H9 (cell line): ENCODE measurements at regions not wholly inside any gene's neighbourhood (a gene's known extent, or its start where the extent isn't known, plus 50 kb on each side); places are given as distances from the start of the nearest gene placed in this dataset.

Source experiments
- DNase-seq: peaks from one replicate; pipeline ENCODE4 v3.0.0-alpha.2; 2017
- H2AFZ ChIP-seq: one replicate; pipeline ENCODE4 v1.6.1; 2013; ENCODE audit warnings: mild to moderate bottlenecking, low read length, control low read depth, moderate library complexity
- H2AK5ac ChIP-seq: 2 replicates; pipeline ENCODE4 v1.6.1; 2013; ENCODE audit warnings: low read length, control low read depth, mixed read lengths; ENCODE audit not compliant: insufficient read length
- H2BK120ac ChIP-seq: one replicate; pipeline ENCODE4 v1.6.1; 2013; ENCODE audit warnings: low read depth, mild to moderate bottlenecking, low read length, control low read depth, inconsistent platforms; ENCODE audit not compliant: poor library complexity, severe bottlenecking
- H2BK12ac ChIP-seq: 2 replicates; pipeline ENCODE4 v1.6.1; 2013; ENCODE audit warnings: low read length, control low read depth, mixed read lengths, low read depth; ENCODE audit not compliant: insufficient read length
- H2BK15ac ChIP-seq: 2 replicates; pipeline ENCODE4 v1.6.1; 2013; ENCODE audit warnings: low read depth, low read length, control low read depth
- H2BK20ac ChIP-seq: one replicate; pipeline ENCODE4 v1.6.1; 2013; ENCODE audit warnings: low read depth, mild to moderate bottlenecking, low read length, control low read depth, inconsistent platforms; ENCODE audit not compliant: poor library complexity, severe bottlenecking
- H2BK5ac ChIP-seq: 2 replicates; pipeline ENCODE4 v1.6.1; 2013; ENCODE audit warnings: low read length, control low read depth, mixed read lengths; ENCODE audit not compliant: insufficient read length
- H3K14ac ChIP-seq: 2 replicates; pipeline ENCODE4 v1.6.1; 2013; ENCODE audit warnings: low read length, control low read depth; ENCODE audit not compliant: insufficient read depth
- H3K18ac ChIP-seq: 2 replicates; pipeline ENCODE4 v1.6.1; 2013; ENCODE audit warnings: low read depth, mild to moderate bottlenecking, mixed read lengths, low read length, control low read depth; ENCODE audit not compliant: insufficient read length
- H3K23ac ChIP-seq: 2 replicates; pipeline ENCODE4 v1.6.1; 2013; ENCODE audit warnings: low read length, control low read depth, mixed read lengths, low read depth; ENCODE audit not compliant: insufficient read length
- H3K23me2 ChIP-seq: 2 replicates; pipeline ENCODE4 v1.6.1; 2013; ENCODE audit warnings: low read depth, mild to moderate bottlenecking, mixed read lengths, low read length, control low read depth; ENCODE audit not compliant: insufficient read length, poor library complexity, severe bottlenecking
- H3K27ac ChIP-seq: 2 replicates; pipeline ENCODE4 v1.5.1; 2013; ENCODE audit warnings: low read length, control low read depth, mixed read lengths, low read depth; ENCODE audit not compliant: insufficient read length
- H3K27me3 ChIP-seq: 2 replicates; pipeline ENCODE4 v1.6.1; 2013; ENCODE audit warnings: low read length, control low read depth, inconsistent platforms; ENCODE audit not compliant: insufficient read depth
- H3K4ac ChIP-seq: 2 replicates; pipeline ENCODE4 v1.6.1; 2013; ENCODE audit warnings: low read depth, mild to moderate bottlenecking, control low read depth, inconsistent platforms, low read length, moderate library complexity
- H3K4me1 ChIP-seq: 2 replicates; pipeline ENCODE4 v1.6.1; 2013; ENCODE audit warnings: low read length, control low read depth, inconsistent platforms; ENCODE audit not compliant: insufficient read depth
- H3K4me2 ChIP-seq: 2 replicates; pipeline ENCODE4 v1.6.1; 2013; ENCODE audit warnings: low read length, control low read depth, mixed read lengths; ENCODE audit not compliant: insufficient read length, insufficient read depth
- H3K56ac ChIP-seq: 2 replicates; pipeline ENCODE4 v1.6.1; 2013; ENCODE audit warnings: low read depth, mild to moderate bottlenecking, mixed read lengths, low read length, control low read depth; ENCODE audit not compliant: insufficient read length
- H3K79me1 ChIP-seq: 2 replicates; pipeline ENCODE4 v1.6.1; 2013; ENCODE audit warnings: low read depth, mild to moderate bottlenecking, moderate library complexity, low read length, control low read depth, inconsistent platforms; ENCODE audit not compliant: insufficient read depth, poor library complexity, severe bottlenecking
- H3K79me2 ChIP-seq: 2 replicates; pipeline ENCODE4 v1.6.1; 2013; ENCODE audit warnings: low read length, control low read depth, inconsistent platforms; ENCODE audit not compliant: insufficient read depth
- H3K9ac ChIP-seq: 2 replicates; pipeline ENCODE4 v1.6.1; 2013; ENCODE audit warnings: low read length, control low read depth, mixed read lengths; ENCODE audit not compliant: insufficient read length; ENCODE audit errors: extremely low read depth
- H3K9me3 ChIP-seq: one replicate; pipeline ENCODE4 v1.6.1; 2013; ENCODE audit warnings: low read depth, low read length, inconsistent platforms; ENCODE audit not compliant: control insufficient read depth
- H3T11ph ChIP-seq: one replicate; pipeline ENCODE4 v1.6.1; 2013; ENCODE audit warnings: mild to moderate bottlenecking, low read length, control low read depth, inconsistent platforms
- H4K20me1 ChIP-seq: one replicate; pipeline ENCODE4 v1.6.1; 2013; ENCODE audit not compliant: control insufficient read depth, insufficient read length, insufficient read depth
- H4K5ac ChIP-seq: 2 replicates; pipeline ENCODE4 v1.6.1; 2013; ENCODE audit warnings: low read depth, mild to moderate bottlenecking, mixed read lengths, low read length, control low read depth; ENCODE audit not compliant: insufficient read length
- H4K8ac ChIP-seq: replicated peaks from 2 replicates; pipeline ENCODE4 v1.6.1; 2013; ENCODE audit warnings: low read length, control low read depth, mixed read lengths, low read depth; ENCODE audit not compliant: insufficient read length
- H4K91ac ChIP-seq: 2 replicates; pipeline ENCODE4 v1.6.1; 2013; ENCODE audit warnings: low read depth, mild to moderate bottlenecking, moderate library complexity, mixed read lengths, low read length, control low read depth; ENCODE audit not compliant: insufficient read length
- H3K27ac Mint-ChIP-seq, 3 experiments: 2 replicates in 2 of 3; 3 replicates in 1 of 3; pipeline ENCODE4 v1.8.0; 2020 to 2021; ENCODE audit warnings: mixed read lengths in 3 of 3, mild to moderate bottlenecking in 1 of 3, moderate library complexity in 1 of 3
- H3K27me3 Mint-ChIP-seq: 2 replicates; pipeline ENCODE4 v1.8.0; 2021; ENCODE audit warnings: low read depth, mild to moderate bottlenecking, moderate library complexity, mixed read lengths
- H3K36me3 Mint-ChIP-seq, 3 experiments: 2 replicates in 2 of 3; 3 replicates in 1 of 3; pipeline ENCODE4 v1.8.0; 2020 to 2021; ENCODE audit warnings: low read depth in 3 of 3, mixed read lengths in 3 of 3; ENCODE audit not compliant: insufficient read depth in 1 of 3
- H3K4me1 Mint-ChIP-seq, 2 experiments: 2 replicates each; pipeline ENCODE4 v1.8.0; 2020; ENCODE audit warnings: mixed read lengths in 2 of 2
- H3K4me3 Mint-ChIP-seq, 2 experiments: 2 replicates in 1 of 2; 3 replicates in 1 of 2; pipeline ENCODE4 v1.8.0; 2020 to 2021; ENCODE audit warnings: mild to moderate bottlenecking in 2 of 2, mixed read lengths in 2 of 2, moderate library complexity in 1 of 2
- H3K9me3 Mint-ChIP-seq, 2 experiments: 2 replicates in 1 of 2; 3 replicates in 1 of 2; pipeline ENCODE4 v1.8.0; 2020; ENCODE audit warnings: mild to moderate bottlenecking in 2 of 2, mixed read lengths in 2 of 2, moderate library complexity in 1 of 2
- WGBS: extraction: QIAGEN DNeasy Blood & Tissue Kit; methylation state at CpG from one replicate; pipeline ENCODE4 v1.1.7; 2013; ENCODE audit warnings: missing lambda C conversion rate, low lambda C conversion rate, mixed read lengths; ENCODE audit not compliant: insufficient read length; ENCODE audit errors: extremely low coverage; 5-methylcytosine and 5-hydroxymethylcytosine counted together
- TF ChIP-seq, protein P1 (sequence below): fragments of 200-600 bp; sonication (generic); conservative IDR thresholded peaks from 3 replicates; pipeline ENCODE4 v1.8.0; 2021; ENCODE audit warnings: antibody characterized with exemption, mild to moderate bottlenecking

DNA sequence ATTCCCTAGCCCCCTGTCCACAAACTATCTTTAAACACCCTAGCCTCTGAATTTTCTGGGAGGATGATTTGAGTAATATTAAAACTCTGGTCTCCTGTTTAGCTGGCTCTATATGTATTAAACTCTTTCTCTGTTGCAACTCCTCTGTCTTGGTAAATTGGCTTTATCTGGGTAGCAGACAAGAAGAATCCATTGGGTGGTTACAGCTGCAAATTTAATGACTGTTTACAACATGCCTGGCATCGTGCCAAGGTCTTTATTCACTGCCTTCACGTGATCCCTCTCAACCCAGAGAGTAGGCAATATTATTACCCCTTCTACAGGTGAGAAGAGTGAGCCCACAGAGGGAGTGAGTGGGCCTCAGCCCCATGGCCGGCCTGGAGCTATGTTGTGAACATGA lies 77.8 kb upstream of the MYL2 start:
- H3K14ac ChIP-seq = no peak overlapping the region
- H4K8ac ChIP-seq = no peak overlapping the region
- H3K9me3 ChIP-seq = peaks cover 14% of the 10 kb centered on the region
- no peak overlapping the region for H2AFZ ChIP-seq
- H3K4me1 ChIP-seq = no peaks in the 10 kb centered on the region
- WGBS = no CpG with 5 or more reads among the region's 3 CpGs
- no peak overlapping the region for H3K4me3 Mint-ChIP-seq
- no peak overlapping the region for H3T11ph ChIP-seq
- H2BK20ac ChIP-seq = no peak overlapping the region
- H3K79me1 ChIP-seq = no peaks in the 10 kb centered on the region
- no peak overlapping the region for H2BK120ac ChIP-seq
- no peak for DNase-seq
- H2BK5ac ChIP-seq = no peak overlapping the region
- H2AK5ac ChIP-seq = no peak overlapping the region
- H3K27ac ChIP-seq = no peak overlapping the region
- no peak overlapping the region for H3K56ac ChIP-seq
- no peak overlapping the region for H2BK12ac ChIP-seq
- H3K36me3 Mint-ChIP-seq = peaks cover 0 to 1% (median 0%) of the 10 kb centered on the region in 3 experiments; a peak in 1 of 7 replicates
- no peak overlapping the region for H4K5ac ChIP-seq
- no peak overlapping the region for H3K9ac ChIP-seq
- TF ChIP-seq, protein P1, sequence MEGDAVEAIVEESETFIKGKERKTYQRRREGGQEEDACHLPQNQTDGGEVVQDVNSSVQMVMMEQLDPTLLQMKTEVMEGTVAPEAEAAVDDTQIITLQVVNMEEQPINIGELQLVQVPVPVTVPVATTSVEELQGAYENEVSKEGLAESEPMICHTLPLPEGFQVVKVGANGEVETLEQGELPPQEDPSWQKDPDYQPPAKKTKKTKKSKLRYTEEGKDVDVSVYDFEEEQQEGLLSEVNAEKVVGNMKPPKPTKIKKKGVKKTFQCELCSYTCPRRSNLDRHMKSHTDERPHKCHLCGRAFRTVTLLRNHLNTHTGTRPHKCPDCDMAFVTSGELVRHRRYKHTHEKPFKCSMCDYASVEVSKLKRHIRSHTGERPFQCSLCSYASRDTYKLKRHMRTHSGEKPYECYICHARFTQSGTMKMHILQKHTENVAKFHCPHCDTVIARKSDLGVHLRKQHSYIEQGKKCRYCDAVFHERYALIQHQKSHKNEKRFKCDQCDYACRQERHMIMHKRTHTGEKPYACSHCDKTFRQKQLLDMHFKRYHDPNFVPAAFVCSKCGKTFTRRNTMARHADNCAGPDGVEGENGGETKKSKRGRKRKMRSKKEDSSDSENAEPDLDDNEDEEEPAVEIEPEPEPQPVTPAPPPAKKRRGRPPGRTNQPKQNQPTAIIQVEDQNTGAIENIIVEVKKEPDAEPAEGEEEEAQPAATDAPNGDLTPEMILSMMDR = no peak
- no peak overlapping the region for H3K18ac ChIP-seq
- no peaks in the 10 kb centered on the region for H3K27me3 ChIP-seq
- no peaks in the 10 kb centered on the region for H3K79me2 ChIP-seq
- no peak overlapping the region for H3K4me2 ChIP-seq
- peaks cover 5 to 13% of the 10 kb centered on the region in 2 experiments; a peak in 4 of 5 replicates for H3K9me3 Mint-ChIP-seq
- no peaks in the 10 kb centered on the region for H4K20me1 ChIP-seq
- no peak overlapping the region for H3K27ac Mint-ChIP-seq
- no peaks in the 10 kb centered on the region for H3K23me2 ChIP-seq
- H2BK15ac ChIP-seq = no peak overlapping the region
- H3K4me1 Mint-ChIP-seq = no peaks in the 10 kb centered on the region
- H3K23ac ChIP-seq = no peak overlapping the region
- peaks cover 14% of the 10 kb centered on the region for H3K27me3 Mint-ChIP-seq
- no peak overlapping the region for H3K4ac ChIP-seq
- H4K91ac ChIP-seq = no peak overlapping the region
